ENCODE measurements at regions not wholly inside any gene's neighbourhood (a gene's known extent, or its start where the extent isn't known, plus 50 kb on each side); places are given as distances from the start of the nearest gene placed in this dataset.

DNA sequence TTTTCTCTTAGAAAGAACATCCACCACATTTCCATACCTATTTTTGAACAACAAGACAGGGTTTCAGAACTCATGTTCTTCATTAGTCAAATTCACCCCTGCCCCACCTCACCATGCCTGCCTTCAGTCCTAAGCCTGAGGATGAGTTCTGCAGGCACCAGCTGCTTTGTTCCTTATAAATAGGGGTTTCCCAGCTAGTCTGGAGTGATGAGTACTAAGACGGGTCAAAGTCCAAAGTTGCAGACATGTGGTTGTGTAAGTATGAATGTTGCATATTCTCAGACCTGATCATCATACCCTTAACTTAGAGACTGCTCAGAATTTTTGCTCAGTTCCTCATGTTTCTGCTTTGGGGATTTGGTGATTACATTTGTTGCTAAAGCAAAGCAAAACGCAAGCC lies 257.7 kb upstream of the CDYL start:
- H3K9me3 ChIP-seq, result no peaks in the 10 kb centered on the region
- TF ChIP-seq EP300 (IDR thresholded peaks at IDR 0.05; ENCODE audit: low read depth) (no peak), POLR2A (IDR thresholded peaks at IDR 0.05) (no peak), POLR2AphosphoS5 (IDR thresholded peaks at IDR 0.05) (no peak)
- TF ChIP-seq, protein P1, sequence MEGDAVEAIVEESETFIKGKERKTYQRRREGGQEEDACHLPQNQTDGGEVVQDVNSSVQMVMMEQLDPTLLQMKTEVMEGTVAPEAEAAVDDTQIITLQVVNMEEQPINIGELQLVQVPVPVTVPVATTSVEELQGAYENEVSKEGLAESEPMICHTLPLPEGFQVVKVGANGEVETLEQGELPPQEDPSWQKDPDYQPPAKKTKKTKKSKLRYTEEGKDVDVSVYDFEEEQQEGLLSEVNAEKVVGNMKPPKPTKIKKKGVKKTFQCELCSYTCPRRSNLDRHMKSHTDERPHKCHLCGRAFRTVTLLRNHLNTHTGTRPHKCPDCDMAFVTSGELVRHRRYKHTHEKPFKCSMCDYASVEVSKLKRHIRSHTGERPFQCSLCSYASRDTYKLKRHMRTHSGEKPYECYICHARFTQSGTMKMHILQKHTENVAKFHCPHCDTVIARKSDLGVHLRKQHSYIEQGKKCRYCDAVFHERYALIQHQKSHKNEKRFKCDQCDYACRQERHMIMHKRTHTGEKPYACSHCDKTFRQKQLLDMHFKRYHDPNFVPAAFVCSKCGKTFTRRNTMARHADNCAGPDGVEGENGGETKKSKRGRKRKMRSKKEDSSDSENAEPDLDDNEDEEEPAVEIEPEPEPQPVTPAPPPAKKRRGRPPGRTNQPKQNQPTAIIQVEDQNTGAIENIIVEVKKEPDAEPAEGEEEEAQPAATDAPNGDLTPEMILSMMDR (IDR thresholded peaks at IDR 0.05), result no peak
- WGBS, 2 donors (ENCODE audit: low coverage in 1 of 2), result 70 to 90% methylated on average over 2 of the region's 2 CpGs
- no peak overlapping the region for H3K4me3 ChIP-seq
- H3K4me1 ChIP-seq, result no peaks in the 10 kb centered on the region
- no peak overlapping the region for H3K27ac ChIP-seq
- in situ Hi-C loops (cut with MboI; ENCODE audit: low pct_ligation_motif_present in 1 of 4, low pct_unique_long_range_greater_than_20kb in 1 of 4, low sequenced_read_pairs in 3 of 4), result no loop called here
- DNase-seq, result no peak
- no peaks in the 10 kb centered on the region for H3K27me3 ChIP-seq
- intact Hi-C loops (cut with DNase I; ENCODE audit: low total_unique reads), result no loop called here
- no peaks in the 10 kb centered on the region for H3K36me3 ChIP-seq

- TF ChIP-seq, protein P1 (IDR thresholded peaks at IDR 0.05), result no peak
- TF ChIP-seq POLR2AphosphoS5 (IDR thresholded peaks at IDR 0.05), result no peak
- no peak for TF ChIP-seq EP300 (IDR thresholded peaks at IDR 0.05; ENCODE audit: low read depth)
- no peak for TF ChIP-seq POLR2A (IDR thresholded peaks at IDR 0.05)
- DNase-seq, result no peak
- in situ Hi-C loops (cut with MboI; ENCODE audit: low pct_ligation_motif_present in 1 of 4, low pct_unique_long_range_greater_than_20kb in 1 of 4, low sequenced_read_pairs in 3 of 4) (no loop called here), intact Hi-C loops (cut with DNase I; ENCODE audit: low total_unique reads) (no loop called here)
- Histone ChIP-seq H3K27ac (no peak overlapping the region), H3K4me1 (no peaks in the 10 kb centered on the region), H3K36me3 (no peaks in the 10 kb centered on the region), H3K27me3 (no peaks in the 10 kb centered on the region), H3K4me3 (no peak overlapping the region), H3K9me3 (no peaks in the 10 kb centered on the region)
- 83 to 85% methylated on average over 4 to 5 of the region's 5 CpGs for WGBS, 2 donors (ENCODE audit: low coverage in 1 of 2)
These were observed 260.0 kb upstream of the CDYL start for GRCh38 chr6:4516206-4516605.

- no peaks in the 10 kb centered on the region for H3K36me3 ChIP-seq
- intact Hi-C loops (cut with DNase I; ENCODE audit: low total_unique reads) (no loop called here), in situ Hi-C loops (cut with MboI; ENCODE audit: low pct_ligation_motif_present in 1 of 4, low pct_unique_long_range_greater_than_20kb in 1 of 4, low sequenced_read_pairs in 3 of 4) (no loop called here)
- H3K4me3 ChIP-seq, result no peak overlapping the region
- TF ChIP-seq POLR2A (IDR thresholded peaks at IDR 0.05), result no peak
- no peak for TF ChIP-seq POLR2AphosphoS5 (IDR thresholded peaks at IDR 0.05)
- no peak for TF ChIP-seq EP300 (IDR thresholded peaks at IDR 0.05; ENCODE audit: low read depth)
- TF ChIP-seq, protein P1 (IDR thresholded peaks at IDR 0.05), result no peak
- no peaks in the 10 kb centered on the region for H3K27me3 ChIP-seq
- H3K27ac ChIP-seq, result no peak overlapping the region
- no peak for DNase-seq
- no peaks in the 10 kb centered on the region for H3K4me1 ChIP-seq
- H3K9me3 ChIP-seq, result no peaks in the 10 kb centered on the region
- 89 to 91% methylated on average over 4 of the region's 4 CpGs for WGBS, 2 donors (ENCODE audit: low coverage in 1 of 2)
These were observed 262.6 kb upstream of the CDYL start for GRCh38 chr6:4513561-4513960.

- in situ Hi-C loops (cut with MboI; ENCODE audit: low pct_ligation_motif_present in 1 of 4, low pct_unique_long_range_greater_than_20kb in 1 of 4, low sequenced_read_pairs in 3 of 4) (no loop called here), intact Hi-C loops (cut with DNase I; ENCODE audit: low total_unique reads) (no loop called here)
These were observed 264.1 kb upstream of the CDYL start for GRCh38 chr6:4512051-4512471.

More at GRCh38 chr6:4512051-4512471, 264.1 kb upstream of the CDYL start:
- no peak for DNase-seq
- TF ChIP-seq POLR2AphosphoS5 (IDR thresholded peaks at IDR 0.05) (no peak), POLR2A (IDR thresholded peaks at IDR 0.05) (no peak), EP300 (IDR thresholded peaks at IDR 0.05; ENCODE audit: low read depth) (no peak)
- TF ChIP-seq, protein P1 (IDR thresholded peaks at IDR 0.05), result no peak
- Histone ChIP-seq H3K36me3 (no peaks in the 10 kb centered on the region), H3K4me1 (no peaks in the 10 kb centered on the region), H3K9me3 (no peaks in the 10 kb centered on the region), H3K27ac (no peak overlapping the region), H3K27me3 (no peaks in the 10 kb centered on the region), H3K4me3 (no peak overlapping the region)
- WGBS, 2 donors (ENCODE audit: low coverage in 1 of 2), result 80 to 81% methylated on average over 1 to 7 of the region's 7 CpGs

All from transverse colon (tissue), 4 donors.